ENCODE measurements at regions not wholly inside any gene's neighbourhood (a gene's known extent, or its start where the extent isn't known, plus 50 kb on each side); places are given as distances from the start of the nearest gene placed in this dataset.

GRCh38 chrX:126338916-126339315 lies 172.8 kb upstream of the DCAF12L2 start:
- peaks cover 3% of the 10 kb centered on the region for H3K9me3 Mint-ChIP-seq
- no peaks in the 10 kb centered on the region for H3K27me3 Mint-ChIP-seq (ENCODE audit: low read depth)
- H3K27ac Mint-ChIP-seq = no peak overlapping the region
- H3K4me1 Mint-ChIP-seq = no peaks in the 10 kb centered on the region
- H3K4me3 Mint-ChIP-seq = no peak overlapping the region
- no peaks in the 10 kb centered on the region for H3K36me3 Mint-ChIP-seq (ENCODE audit: low read depth)
- no peak for TF ChIP-seq CTCF (IDR thresholded peaks at IDR 0.05; ENCODE audit: unreplicated experiment in 3 of 3)

GRCh38 chrX:126300401-126300800 lies 134.3 kb upstream of the DCAF12L2 start:
- peaks cover 26% of the 10 kb centered on the region for H3K9me3 Mint-ChIP-seq
- peaks cover 3% of the 10 kb centered on the region for H3K36me3 Mint-ChIP-seq (ENCODE audit: low read depth)
- no peak overlapping the region for H3K4me3 Mint-ChIP-seq
- no peaks in the 10 kb centered on the region for H3K27me3 Mint-ChIP-seq (ENCODE audit: low read depth)
- no peaks in the 10 kb centered on the region for H3K4me1 Mint-ChIP-seq
- H3K27ac Mint-ChIP-seq = no peak overlapping the region
- no peak for TF ChIP-seq CTCF (IDR thresholded peaks at IDR 0.05; ENCODE audit: unreplicated experiment in 3 of 3)

- no peak for TF ChIP-seq CTCF (IDR thresholded peaks at IDR 0.05; ENCODE audit: unreplicated experiment in 3 of 3)
- Mint-ChIP-seq H3K4me3 (no peak overlapping the region), H3K36me3 (ENCODE audit: low read depth) (peaks cover 3% of the 10 kb centered on the region), H3K27me3 (ENCODE audit: low read depth) (no peaks in the 10 kb centered on the region), H3K27ac (no peak overlapping the region), H3K4me1 (no peaks in the 10 kb centered on the region), H3K9me3 (peaks cover 29% of the 10 kb centered on the region)
Measured at GRCh38 chrX:126272795-126273497, 106.9 kb upstream of the DCAF12L2 start.

- TF ChIP-seq CTCF (IDR thresholded peaks at IDR 0.05; ENCODE audit: unreplicated experiment in 3 of 3) = no peak
- no peaks in the 10 kb centered on the region for H3K36me3 Mint-ChIP-seq (ENCODE audit: low read depth)
- no peak overlapping the region for H3K27ac Mint-ChIP-seq
- H3K4me1 Mint-ChIP-seq = no peaks in the 10 kb centered on the region
- H3K9me3 Mint-ChIP-seq = peaks cover 21% of the 10 kb centered on the region
- H3K27me3 Mint-ChIP-seq (ENCODE audit: low read depth) = no peaks in the 10 kb centered on the region
- no peak overlapping the region for H3K4me3 Mint-ChIP-seq
Measured at GRCh38 chrX:126265116-126265515, 99.0 kb upstream of the DCAF12L2 start.

GRCh38 chrX:126238220-126238619 lies 72.1 kb upstream of the DCAF12L2 start:
- Mint-ChIP-seq H3K4me3 (no peak overlapping the region), H3K27ac (no peak overlapping the region), H3K27me3 (ENCODE audit: low read depth) (no peaks in the 10 kb centered on the region), H3K9me3 (peaks cover 9% of the 10 kb centered on the region), H3K4me1 (no peaks in the 10 kb centered on the region), H3K36me3 (ENCODE audit: low read depth) (no peaks in the 10 kb centered on the region)
- no peak for TF ChIP-seq CTCF (IDR thresholded peaks at IDR 0.05; ENCODE audit: unreplicated experiment in 3 of 3)

- H3K4me3 Mint-ChIP-seq = no peak overlapping the region
- H3K36me3 Mint-ChIP-seq (ENCODE audit: low read depth) = no peaks in the 10 kb centered on the region
- H3K4me1 Mint-ChIP-seq = no peaks in the 10 kb centered on the region
- H3K9me3 Mint-ChIP-seq = peaks cover 10% of the 10 kb centered on the region
- TF ChIP-seq CTCF (IDR thresholded peaks at IDR 0.05; ENCODE audit: unreplicated experiment in 3 of 3) = no peak
- no peaks in the 10 kb centered on the region for H3K27me3 Mint-ChIP-seq (ENCODE audit: low read depth)
- no peak overlapping the region for H3K27ac Mint-ChIP-seq
Measured at GRCh38 chrX:126237524-126237923, 71.4 kb upstream of the DCAF12L2 start.

All from nephron (organoid).